ENCODE measurements at regions not wholly inside any gene's neighbourhood (a gene's known extent, or its start where the extent isn't known, plus 50 kb on each side); places are given as distances from the start of the nearest gene placed in this dataset.

- intact Hi-C loops (cut with micrococcal nuclease; ENCODE audit: unreplicated experiment) (no loop called here), in situ Hi-C loops (cut with HindIII; ENCODE audit: low pct_unique_long_range_greater_than_20kb, low sequenced_read_pairs) (no loop called here)
- TF ChIP-seq CTCF (IDR thresholded peaks at IDR 0.05) = no peak
- peak; percentile 70 for TF ChIP-seq TCF7L2 (IDR thresholded peaks at IDR 0.05; ENCODE audit: low read depth, low read length)
- Histone ChIP-seq H3K36me3 (ENCODE audit: control insufficient read depth, insufficient read depth, low read length) (no peaks in the 10 kb centered on the region), H3K4me1 (ENCODE audit: control insufficient read depth, insufficient read depth, low read length) (no peaks in the 10 kb centered on the region), H3K9me3 (ENCODE audit: control insufficient read depth, insufficient read depth, low read depth, low read length) (no peaks in the 10 kb centered on the region), H3K27ac (ENCODE audit: low read length) (no peak overlapping the region), H3K27me3 (ENCODE audit: control insufficient read depth, insufficient read depth, low read length) (no peaks in the 10 kb centered on the region), H3K4me3 (ENCODE audit: low read depth in 2 of 2, low read length in 2 of 2) (no peak overlapping the region)
- CTCF ChIA-PET = no interaction called here
- no TSS peak for BruUV-seq (replicated peaks)
- no peak for ATAC-seq
- DNase-seq (ENCODE audit: low read depth, low spot score) = no peak
- POLR2A ChIA-PET = no interaction called here
Observed at GRCh38 chr5:6545770-6546690, 86.8 kb downstream of the NSUN2 start.

- no peak for TF ChIP-seq TCF7L2 (IDR thresholded peaks at IDR 0.05; ENCODE audit: low read depth, low read length)
- TF ChIP-seq CTCF (IDR thresholded peaks at IDR 0.05) = no peak
- no peak for TF ChIP-seq REST (IDR thresholded peaks at IDR 0.05; ENCODE audit: insufficient read depth in 1 of 2, low read depth in 2 of 2, low read length in 1 of 2)
- no peak for TF ChIP-seq SIN3A (IDR thresholded peaks at IDR 0.05; ENCODE audit: borderline replicate concordance, insufficient read depth, low read depth, low read length)
- TF ChIP-seq POLR2AphosphoS5 (IDR thresholded peaks at IDR 0.05; ENCODE audit: low read depth, low read length) = no peak
- BruUV-seq (replicated peaks) = no TSS peak
- Histone ChIP-seq H3K27ac (ENCODE audit: low read length) (no peak overlapping the region), H3K4me3 (ENCODE audit: low read depth in 2 of 2, low read length in 2 of 2) (no peak overlapping the region), H3K36me3 (ENCODE audit: control insufficient read depth, insufficient read depth, low read length) (no peaks in the 10 kb centered on the region), H3K27me3 (ENCODE audit: control insufficient read depth, insufficient read depth, low read length) (no peaks in the 10 kb centered on the region), H3K4me1 (ENCODE audit: control insufficient read depth, insufficient read depth, low read length) (no peaks in the 10 kb centered on the region), H3K9me3 (ENCODE audit: control insufficient read depth, insufficient read depth, low read depth, low read length) (no peaks in the 10 kb centered on the region)
- intact Hi-C loops (cut with micrococcal nuclease; ENCODE audit: unreplicated experiment) = no loop called here
- CTCF ChIA-PET = no interaction called here
- DNase-seq (ENCODE audit: low read depth, low spot score) (no peak), ATAC-seq (no peak)
- POLR2A ChIA-PET = no interaction called here
- in situ Hi-C loops (cut with HindIII; ENCODE audit: low pct_unique_long_range_greater_than_20kb, low sequenced_read_pairs) = no loop called here
Observed at GRCh38 chr5:6545036-6545693, 87.7 kb downstream of the NSUN2 start.

Measured in Panc1 (cell line).